ENCODE measurements at regions not wholly inside any gene's neighbourhood (a gene's known extent, or its start where the extent isn't known, plus 50 kb on each side); places are given as distances from the start of the nearest gene placed in this dataset.

DNA sequence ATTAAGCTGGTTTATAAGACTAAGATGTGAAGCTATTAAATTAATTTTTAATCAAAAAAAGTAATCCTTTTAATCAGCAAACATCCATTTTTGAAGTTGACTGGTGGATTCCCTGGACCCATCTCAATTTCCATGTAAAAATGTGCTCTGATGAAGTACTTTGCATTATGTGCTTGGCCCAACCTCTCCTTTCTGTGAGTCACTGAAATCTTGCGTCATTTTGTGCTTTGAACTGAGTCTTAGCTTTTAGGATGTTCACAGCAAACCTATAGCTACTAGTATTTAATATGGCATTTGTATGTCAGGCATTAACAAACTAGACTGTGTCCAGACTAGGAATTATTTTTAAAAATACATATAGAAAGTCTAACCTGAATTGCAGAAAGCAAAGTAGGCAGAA is 55.0 kb upstream of the CDH12 start:
- no peak for TF ChIP-seq JUN (IDR thresholded peaks at IDR 0.05; ENCODE audit: borderline replicate concordance, insufficient read depth, insufficient read length, low read depth)
- TF ChIP-seq, protein P1, sequence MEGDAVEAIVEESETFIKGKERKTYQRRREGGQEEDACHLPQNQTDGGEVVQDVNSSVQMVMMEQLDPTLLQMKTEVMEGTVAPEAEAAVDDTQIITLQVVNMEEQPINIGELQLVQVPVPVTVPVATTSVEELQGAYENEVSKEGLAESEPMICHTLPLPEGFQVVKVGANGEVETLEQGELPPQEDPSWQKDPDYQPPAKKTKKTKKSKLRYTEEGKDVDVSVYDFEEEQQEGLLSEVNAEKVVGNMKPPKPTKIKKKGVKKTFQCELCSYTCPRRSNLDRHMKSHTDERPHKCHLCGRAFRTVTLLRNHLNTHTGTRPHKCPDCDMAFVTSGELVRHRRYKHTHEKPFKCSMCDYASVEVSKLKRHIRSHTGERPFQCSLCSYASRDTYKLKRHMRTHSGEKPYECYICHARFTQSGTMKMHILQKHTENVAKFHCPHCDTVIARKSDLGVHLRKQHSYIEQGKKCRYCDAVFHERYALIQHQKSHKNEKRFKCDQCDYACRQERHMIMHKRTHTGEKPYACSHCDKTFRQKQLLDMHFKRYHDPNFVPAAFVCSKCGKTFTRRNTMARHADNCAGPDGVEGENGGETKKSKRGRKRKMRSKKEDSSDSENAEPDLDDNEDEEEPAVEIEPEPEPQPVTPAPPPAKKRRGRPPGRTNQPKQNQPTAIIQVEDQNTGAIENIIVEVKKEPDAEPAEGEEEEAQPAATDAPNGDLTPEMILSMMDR (IDR thresholded peaks at IDR 0.05; ENCODE audit: extremely low read depth in 1 of 2, insufficient read depth in 1 of 2, low read depth in 1 of 2, low read length in 2 of 2) = no peak
- TF ChIP-seq EZH2 (IDR thresholded peaks at IDR 0.05; ENCODE audit: borderline replicate concordance, low read depth, low read length, severe bottlenecking) = no peak
- TF ChIP-seq POLR2AphosphoS5 (IDR thresholded peaks at IDR 0.05; ENCODE audit: insufficient read depth, low read depth, low read length) = no peak
- TF ChIP-seq POLR2A (IDR thresholded peaks at IDR 0.05; ENCODE audit: low read depth, low read length) = no peak
- TF ChIP-seq GATA2 (IDR thresholded peaks at IDR 0.05; ENCODE audit: insufficient read depth, insufficient read length, low read depth, low read length) = no peak
- no peak for TF ChIP-seq MYC (IDR thresholded peaks at IDR 0.05; ENCODE audit: low read depth, low read length)
- TF ChIP-seq, protein P2, sequence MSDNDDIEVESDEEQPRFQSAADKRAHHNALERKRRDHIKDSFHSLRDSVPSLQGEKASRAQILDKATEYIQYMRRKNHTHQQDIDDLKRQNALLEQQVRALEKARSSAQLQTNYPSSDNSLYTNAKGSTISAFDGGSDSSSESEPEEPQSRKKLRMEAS (IDR thresholded peaks at IDR 0.05; ENCODE audit: insufficient read depth, insufficient read length) = no peak
